Mammary epithelial cell (primary cell): ENCODE measurements at regions not wholly inside any gene's neighbourhood (a gene's known extent, or its start where the extent isn't known, plus 50 kb on each side); places are given as distances from the start of the nearest gene placed in this dataset.

Source experiments
- CTCF ChIP-seq, 2 donors: IDR thresholded peaks in 1 of 2; conservative IDR thresholded peaks in 1 of 2; 2 replicates each; pipeline ENCODE4 v1.5.1; 2011 to 2012; ENCODE audit warnings: inconsistent platforms in 2 of 2, low read length in 2 of 2, mild to moderate bottlenecking in 2 of 2, control low read depth in 1 of 2, low read depth in 1 of 2; ENCODE audit not compliant: insufficient read depth in 1 of 2; ENCODE audit errors: extremely low read depth in 1 of 2
- EZH2 ChIP-seq: IDR thresholded peaks from 2 replicates; pipeline ENCODE4 v1.6.1; 2012; ENCODE audit warnings: low read length, inconsistent platforms, borderline replicate concordance

GRCh38 chr2:150621526-150622213 is 134.2 kb upstream of the RND3 start:
- TF ChIP-seq CTCF (conservative IDR thresholded peaks at IDR 0.05 in 1 of 2, IDR thresholded peaks at IDR 0.05 in 1 of 2; ENCODE audit: extremely low read depth in 1 of 2, insufficient read depth in 1 of 2, low read depth in 1 of 2, low read length in 2 of 2) (no peak), EZH2 (no peak)
